Esophagus squamous epithelium (tissue), 5 donors: ENCODE measurements at regions not wholly inside any gene's neighbourhood (a gene's known extent, or its start where the extent isn't known, plus 50 kb on each side); places are given as distances from the start of the nearest gene placed in this dataset.

ENCODE experiments used
- DNase-seq: peaks from one replicate; lab custom pipeline; 2025; lab: John Stamatoyannopoulos, UW
- H3K27ac ChIP-seq, 4 donors: fragments of 200-600 bp; sonication (generic); one replicate each; pipeline ENCODE4 v1.5.1; 2016 to 2019; ENCODE audit warnings: mild to moderate bottlenecking in 1 of 4
- H3K27me3 ChIP-seq, 4 donors: fragments of 200-600 bp; sonication (generic); 1 replicate in 3 of 4; 2 replicates in 1 of 4; pipeline versions ENCODE4 v1.5.1 to v1.6.0; 2017 to 2021; ENCODE audit warnings: antibody characterized with exemption in 1 of 4
- H3K36me3 ChIP-seq, 3 donors: fragments of 200-600 bp; sonication (generic); one replicate each; pipeline ENCODE4 v1.5.1; 2016 to 2019
- H3K4me1 ChIP-seq, 3 donors: fragments of 200-600 bp; sonication (generic); one replicate each; pipeline ENCODE4 v1.5.1; 2017 to 2019
- H3K4me3 ChIP-seq, 4 donors: fragments of 200-600 bp; sonication (generic); 1 replicate in 3 of 4; 2 replicates in 1 of 4; pipeline ENCODE4 v1.5.1; 2016 to 2019; ENCODE audit warnings: mild to moderate bottlenecking in 2 of 4, moderate library complexity in 1 of 4
- H3K9me3 ChIP-seq, 3 donors: fragments of 200-600 bp; sonication (generic); one replicate each; pipeline ENCODE4 v1.5.1; 2016 to 2019
- CTCF ChIP-seq, 6 experiments: fragments of 450-650 bp in 4 of 6; fragments of 200-600 bp in 2 of 6; sonication (generic) in 2 of 6; IDR thresholded peaks; one replicate each; pipeline ENCODE4 v1.5.1; 2016 to 2019; ENCODE audit warnings: antibody characterized with exemption in 6 of 6, mild to moderate bottlenecking in 4 of 6, moderate library complexity in 4 of 6
- POLR2A ChIP-seq, 4 donors: fragments of 450-650 bp; IDR thresholded peaks; one replicate each; pipeline ENCODE4 v1.6.1; 2017; ENCODE audit warnings: antibody characterized with exemption in 4 of 4, mild to moderate bottlenecking in 4 of 4, moderate library complexity in 3 of 4
- whole genome bisulfite sequencing, 2 donors: methylation state at CpG; one replicate each; pipeline ENCODE4 v1.1.5; 2018; 5-methylcytosine and 5-hydroxymethylcytosine counted together
- intact Hi-C: fragments of 100-400 bp; cut with DNase I; formaldehyde crosslinking; loops from one replicate; pipeline ENCODE4 v1.15.0; 2022
- donor health status: DM: yes; HTN: yes; CAD: no.

GRCh38 chr6:164832410-164832809, 477.0 kb downstream of the C6orf118 start:
- H3K27me3 ChIP-seq, result no peaks in the 10 kb centered on the region
- peaks cover 0 to 3% (median 0%) of the 10 kb centered on the region in 3 donors for H3K9me3 ChIP-seq
- no peaks in the 10 kb centered on the region for H3K4me1 ChIP-seq
- no peak overlapping the region for H3K4me3 ChIP-seq
- DNase-seq, result no peak
- 65 to 77% methylated on average over 7 of the region's 7 CpGs for WGBS, 2 donors
- intact Hi-C loops, result no loop called here
- H3K36me3 ChIP-seq, result no peaks in the 10 kb centered on the region
- no peak for TF ChIP-seq POLR2A (IDR thresholded peaks at IDR 0.05)
- TF ChIP-seq CTCF (IDR thresholded peaks at IDR 0.05), result no peak
- H3K27ac ChIP-seq, result no peak overlapping the region

- Histone ChIP-seq H3K36me3 (no peaks in the 10 kb centered on the region), H3K4me3 (no peak overlapping the region), H3K27ac (no peak overlapping the region), H3K27me3 (no peaks in the 10 kb centered on the region), H3K9me3 (no peaks in the 10 kb centered on the region), H3K4me1 (no peaks in the 10 kb centered on the region)
- 69 to 78% methylated on average over 8 of the region's 8 CpGs for WGBS, 2 donors
- TF ChIP-seq CTCF (IDR thresholded peaks at IDR 0.05) (no peak), POLR2A (IDR thresholded peaks at IDR 0.05) (no peak)
- intact Hi-C loops, result no loop called here
- no peak for DNase-seq
Observed at GRCh38 chr6:164827537-164827936, 481.9 kb downstream of the C6orf118 start.

GRCh38 chr6:164826831-164827468, 482.5 kb downstream of the C6orf118 start:
- TF ChIP-seq POLR2A (IDR thresholded peaks at IDR 0.05), result no peak
- TF ChIP-seq CTCF (IDR thresholded peaks at IDR 0.05), result no peak
- H3K9me3 ChIP-seq, result no peaks in the 10 kb centered on the region
- no peak overlapping the region for H3K4me3 ChIP-seq
- H3K4me1 ChIP-seq, result no peaks in the 10 kb centered on the region
- intact Hi-C loops, result no loop called here
- H3K36me3 ChIP-seq, result no peaks in the 10 kb centered on the region
- H3K27me3 ChIP-seq, result no peaks in the 10 kb centered on the region
- no peak overlapping the region for H3K27ac ChIP-seq
- no peak for DNase-seq
- WGBS, 2 donors, result 62 to 67% methylated on average over 10 to 11 of the region's 11 CpGs

GRCh38 chr6:164825386-164825785, 484.0 kb downstream of the C6orf118 start:
- intact Hi-C loops, result no loop called here
- TF ChIP-seq POLR2A (IDR thresholded peaks at IDR 0.05) (no peak), CTCF (IDR thresholded peaks at IDR 0.05) (no peak)
- Histone ChIP-seq H3K4me3 (no peak overlapping the region), H3K36me3 (no peaks in the 10 kb centered on the region), H3K27ac (no peak overlapping the region), H3K9me3 (no peaks in the 10 kb centered on the region), H3K27me3 (no peaks in the 10 kb centered on the region), H3K4me1 (no peaks in the 10 kb centered on the region)
- no peak for DNase-seq
- 66 to 71% methylated on average over 3 of the region's 3 CpGs for WGBS, 2 donors

- no peak for TF ChIP-seq CTCF (IDR thresholded peaks at IDR 0.05)
- no peak for TF ChIP-seq POLR2A (IDR thresholded peaks at IDR 0.05)
- H3K36me3 ChIP-seq, result no peaks in the 10 kb centered on the region
- no peak overlapping the region for H3K4me3 ChIP-seq
- no peak for DNase-seq
- WGBS, 2 donors, result 83 to 100% methylated on average over 1 of the region's 1 CpG
- no peaks in the 10 kb centered on the region for H3K4me1 ChIP-seq
- H3K27ac ChIP-seq, result no peak overlapping the region
- no peaks in the 10 kb centered on the region for H3K27me3 ChIP-seq
- peaks cover 0 to 12% (median 0%) of the 10 kb centered on the region in 3 donors for H3K9me3 ChIP-seq
- intact Hi-C loops, result no loop called here
Observed at GRCh38 chr6:164817662-164818061, 491.7 kb downstream of the C6orf118 start.
